Stomach (tissue), 8 donors: ENCODE measurements at regions not wholly inside any gene's neighbourhood (a gene's known extent, or its start where the extent isn't known, plus 50 kb on each side); places are given as distances from the start of the nearest gene placed in this dataset.

Experiments
- DNase-seq, 2 donors: peaks; one replicate each; pipeline versions ENCODE4 v3.0.0 to v3.0.0-alpha.2; 2013 to 2019
- H3K27ac ChIP-seq, 5 donors: fragments of 200-600 bp in 4 of 5; sonication (generic) in 4 of 5; one replicate each; pipeline ENCODE4 v1.5.1; 2013 to 2019; ENCODE audit warnings: mild to moderate bottlenecking in 1 of 5, moderate library complexity in 1 of 5
- H3K27me3 ChIP-seq, 3 donors: fragments of 200-600 bp; sonication (generic); one replicate each; pipeline ENCODE4 v1.5.1; 2017 to 2019; ENCODE audit warnings: mixed run types in 1 of 3
- H3K36me3 ChIP-seq, 4 donors: fragments of 200-600 bp; sonication (generic); 1 replicate in 3 of 4; 2 replicates in 1 of 4; pipeline ENCODE4 v1.5.1; 2016 to 2019
- H3K4me1 ChIP-seq, 4 donors: fragments of 200-600 bp; sonication (generic); one replicate each; pipeline ENCODE4 v1.5.1; 2016 to 2019
- H3K4me3 ChIP-seq, 4 donors: fragments of 200-600 bp; sonication (generic) in 3 of 4; one replicate each; pipeline ENCODE4 v1.5.1; 2016 to 2019; ENCODE audit warnings: mild to moderate bottlenecking in 1 of 4
- H3K9me3 ChIP-seq, 4 donors: fragments of 200-600 bp; sonication (generic); one replicate each; pipeline ENCODE4 v1.5.1; 2016 to 2019
- EP300 ChIP-seq: sonication (generic); formaldehyde crosslinking; IDR thresholded peaks from one replicate; pipeline ENCODE4 v1.6.1; 2017; ENCODE audit warnings: antibody characterized with exemption
- POLR2A ChIP-seq, 4 donors: fragments of 450-650 bp; IDR thresholded peaks; one replicate each; pipeline ENCODE4 v1.6.1; 2016; ENCODE audit warnings: antibody characterized with exemption in 4 of 4, control low read depth in 2 of 4, mild to moderate bottlenecking in 1 of 4, moderate library complexity in 1 of 4
- POLR2AphosphoS5 ChIP-seq, 3 donors: sonication (generic); formaldehyde crosslinking; IDR thresholded peaks; one replicate each; pipeline ENCODE4 v1.6.1; 2016; ENCODE audit warnings: antibody characterized with exemption in 3 of 3
- WGBS, 5 donors: extraction: QIAGEN DNeasy Blood & Tissue Kit in 3 of 5; methylation state at CpG; one replicate each; pipeline versions ENCODE4 v1.1.5 to v1.1.7; 2013 to 2018; 5-methylcytosine and 5-hydroxymethylcytosine counted together
- intact Hi-C: fragments of 100-400 bp; cut with DNase I; formaldehyde crosslinking; loops from one replicate; pipeline ENCODE4 v1.15.1; 2023; ENCODE audit warnings: low total_unique reads
- TF ChIP-seq, protein P1 (sequence below), 7 experiments: fragments of 450-650 bp in 4 of 7; fragments of 200-600 bp in 3 of 7; sonication (generic) in 3 of 7; IDR thresholded peaks; one replicate each; pipeline ENCODE4 v1.5.1; 2016 to 2019; ENCODE audit warnings: antibody characterized with exemption in 7 of 7, control low read depth in 2 of 7, mild to moderate bottlenecking in 1 of 7
- donor health status: healthy with polysubstance abuse.
- donor health status: Bipolar disorder and iron deficiency.
- donor health status: healthy.

DNA sequence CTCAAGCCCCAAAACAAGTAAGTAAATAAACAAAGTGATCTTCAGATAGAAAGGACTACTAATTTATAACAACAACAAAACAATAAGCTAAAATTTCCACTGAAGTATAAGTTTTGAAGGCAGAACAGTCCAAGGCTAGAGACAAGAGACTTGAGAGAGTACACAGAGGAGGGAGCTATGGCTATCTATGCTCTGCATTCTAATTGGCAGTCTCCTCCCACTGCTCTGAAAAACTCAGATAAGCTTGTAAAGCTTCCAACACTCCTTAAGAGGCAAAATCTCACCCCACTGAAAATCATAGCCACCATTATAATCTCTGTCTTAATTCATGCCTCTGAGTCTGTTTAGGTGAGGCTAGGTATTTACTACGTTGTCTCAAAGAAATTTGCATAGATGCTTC, 714.6 kb upstream of the LRATD1 start:
- H3K27me3 ChIP-seq, result no peaks in the 10 kb centered on the region
- no peaks in the 10 kb centered on the region for H3K4me1 ChIP-seq
- H3K27ac ChIP-seq, result no peak overlapping the region
- H3K9me3 ChIP-seq, result peaks cover 0 to 12% (median 4%) of the 10 kb centered on the region in 4 donors
- intact Hi-C loops, result no loop called here
- WGBS, 5 donors, result 63 to 74% (median 74%) methylated on average over 1 of the region's 1 CpG
- DNase-seq, result no peak
- H3K4me3 ChIP-seq, result no peak overlapping the region
- H3K36me3 ChIP-seq, result no peaks in the 10 kb centered on the region
- TF ChIP-seq, protein P1, sequence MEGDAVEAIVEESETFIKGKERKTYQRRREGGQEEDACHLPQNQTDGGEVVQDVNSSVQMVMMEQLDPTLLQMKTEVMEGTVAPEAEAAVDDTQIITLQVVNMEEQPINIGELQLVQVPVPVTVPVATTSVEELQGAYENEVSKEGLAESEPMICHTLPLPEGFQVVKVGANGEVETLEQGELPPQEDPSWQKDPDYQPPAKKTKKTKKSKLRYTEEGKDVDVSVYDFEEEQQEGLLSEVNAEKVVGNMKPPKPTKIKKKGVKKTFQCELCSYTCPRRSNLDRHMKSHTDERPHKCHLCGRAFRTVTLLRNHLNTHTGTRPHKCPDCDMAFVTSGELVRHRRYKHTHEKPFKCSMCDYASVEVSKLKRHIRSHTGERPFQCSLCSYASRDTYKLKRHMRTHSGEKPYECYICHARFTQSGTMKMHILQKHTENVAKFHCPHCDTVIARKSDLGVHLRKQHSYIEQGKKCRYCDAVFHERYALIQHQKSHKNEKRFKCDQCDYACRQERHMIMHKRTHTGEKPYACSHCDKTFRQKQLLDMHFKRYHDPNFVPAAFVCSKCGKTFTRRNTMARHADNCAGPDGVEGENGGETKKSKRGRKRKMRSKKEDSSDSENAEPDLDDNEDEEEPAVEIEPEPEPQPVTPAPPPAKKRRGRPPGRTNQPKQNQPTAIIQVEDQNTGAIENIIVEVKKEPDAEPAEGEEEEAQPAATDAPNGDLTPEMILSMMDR (IDR thresholded peaks at IDR 0.05), result no peak
- no peak for TF ChIP-seq POLR2AphosphoS5 (IDR thresholded peaks at IDR 0.05)
- TF ChIP-seq EP300, result no peak
- no peak for TF ChIP-seq POLR2A (IDR thresholded peaks at IDR 0.05)

DNA sequence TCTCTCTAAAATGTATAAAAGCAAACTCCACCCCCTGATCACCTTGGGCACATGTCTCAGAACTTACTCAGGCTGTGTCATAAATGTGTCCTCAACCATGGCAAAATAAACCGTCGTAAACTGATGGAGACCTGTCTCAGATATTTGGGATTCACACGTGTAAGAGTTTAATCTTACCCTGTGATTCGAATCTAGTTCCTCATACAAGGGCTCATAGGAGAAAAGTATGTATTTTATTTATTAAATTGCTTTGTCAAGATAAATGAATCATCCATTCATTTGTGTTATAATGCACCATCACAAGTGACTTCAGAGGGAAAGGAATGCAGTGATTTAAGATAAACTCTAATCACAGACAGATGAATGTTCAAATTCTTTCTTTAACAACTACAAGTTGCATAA, 712.5 kb upstream of the LRATD1 start:
- Histone ChIP-seq H3K4me1 (no peaks in the 10 kb centered on the region), H3K4me3 (no peak overlapping the region), H3K27ac (no peak overlapping the region), H3K9me3 (peaks cover 0 to 12% (median 4%) of the 10 kb centered on the region in 4 donors), H3K27me3 (no peaks in the 10 kb centered on the region), H3K36me3 (no peaks in the 10 kb centered on the region)
- no peak for DNase-seq
- WGBS, 5 donors, result 77 to 89% (median 87%) methylated on average over 4 of the region's 4 CpGs
- intact Hi-C loops, result no loop called here
- TF ChIP-seq EP300, result no peak
- no peak for TF ChIP-seq POLR2A (IDR thresholded peaks at IDR 0.05)
- no peak for TF ChIP-seq POLR2AphosphoS5 (IDR thresholded peaks at IDR 0.05)
- TF ChIP-seq, protein P1 (IDR thresholded peaks at IDR 0.05), result no peak

- intact Hi-C loops, result no loop called here
- no peak overlapping the region for H3K4me3 ChIP-seq
- no peaks in the 10 kb centered on the region for H3K36me3 ChIP-seq
- TF ChIP-seq, protein P1 (IDR thresholded peaks at IDR 0.05), result no peak
- TF ChIP-seq POLR2A (IDR thresholded peaks at IDR 0.05) (no peak), POLR2AphosphoS5 (IDR thresholded peaks at IDR 0.05) (no peak), EP300 (no peak)
- WGBS, 5 donors, result 54 to 81% (median 74%) methylated on average over 2 of the region's 2 CpGs
- no peak overlapping the region for H3K27ac ChIP-seq
- no peaks in the 10 kb centered on the region for H3K4me1 ChIP-seq
- H3K9me3 ChIP-seq, result peaks cover 0 to 12% (median 4%) of the 10 kb centered on the region in 4 donors
- no peaks in the 10 kb centered on the region for H3K27me3 ChIP-seq
- no peak for DNase-seq
These were observed 711.3 kb upstream of the LRATD1 start for GRCh38 chr2:13921245-13921644.

- H3K36me3 ChIP-seq, result no peaks in the 10 kb centered on the region
- TF ChIP-seq, protein P1 (IDR thresholded peaks at IDR 0.05), result no peak
- no peak for TF ChIP-seq POLR2AphosphoS5 (IDR thresholded peaks at IDR 0.05)
- no peak for TF ChIP-seq EP300
- TF ChIP-seq POLR2A (IDR thresholded peaks at IDR 0.05), result no peak
- no peak for DNase-seq
- no peak overlapping the region for H3K27ac ChIP-seq
- peaks cover 0 to 12% (median 4%) of the 10 kb centered on the region in 4 donors for H3K9me3 ChIP-seq
- 80 to 89% (median 85%) methylated on average over 6 of the region's 6 CpGs for WGBS, 5 donors
- H3K4me1 ChIP-seq, result no peaks in the 10 kb centered on the region
- H3K27me3 ChIP-seq, result no peaks in the 10 kb centered on the region
- intact Hi-C loops, result no loop called here
- no peak overlapping the region for H3K4me3 ChIP-seq
These were observed 708.7 kb upstream of the LRATD1 start for GRCh38 chr2:13923823-13924222.
